DMS114 treated with DMSO at 0.1 percent for 48 hours (cell line): ENCODE measurements at regions not wholly inside any gene's neighbourhood (a gene's known extent, or its start where the extent isn't known, plus 50 kb on each side); places are given as distances from the start of the nearest gene placed in this dataset.

Experiments
- DNase-seq: peaks from one replicate; lab custom pipeline; 2025; ENCODE audit not compliant: unreplicated experiment; lab: John Stamatoyannopoulos, UW

GRCh38 chr1:193988885-193989284 is 802.5 kb upstream of the B3GALT2 start:
- DNase-seq = no peak

GRCh38 chr1:193979219-193979618 is 792.8 kb upstream of the B3GALT2 start:
- no peak for DNase-seq

GRCh38 chr1:193974286-193974798 is 787.9 kb upstream of the B3GALT2 start:
- no peak for DNase-seq

- DNase-seq = no peak
Measured at GRCh38 chr1:193973428-193973827, 787.0 kb upstream of the B3GALT2 start.

GRCh38 chr1:193971595-193971994 is 785.2 kb upstream of the B3GALT2 start:
- DNase-seq = no peak

- DNase-seq = no peak
Measured at GRCh38 chr1:193960499-193960898, 774.1 kb upstream of the B3GALT2 start.

- no peak for DNase-seq
Measured at GRCh38 chr1:193960040-193960439, 773.6 kb upstream of the B3GALT2 start.

GRCh38 chr1:193957556-193958095 is 771.2 kb upstream of the B3GALT2 start:
- no peak for DNase-seq

GRCh38 chr1:193952778-193953374 is 766.5 kb upstream of the B3GALT2 start:
- DNase-seq = no peak

- no peak for DNase-seq
Measured at GRCh38 chr1:193951984-193952383, 765.6 kb upstream of the B3GALT2 start.

GRCh38 chr1:193944454-193944853 is 758.0 kb upstream of the B3GALT2 start:
- no peak for DNase-seq

GRCh38 chr1:193940176-193940575 is 753.8 kb upstream of the B3GALT2 start:
- no peak for DNase-seq

GRCh38 chr1:193939585-193939984 is 753.2 kb upstream of the B3GALT2 start:
- DNase-seq = no peak

- DNase-seq = no peak
Measured at GRCh38 chr1:193937308-193937707, 750.9 kb upstream of the B3GALT2 start.

- no peak for DNase-seq
Measured at GRCh38 chr1:193932979-193933378, 746.6 kb upstream of the B3GALT2 start.

GRCh38 chr1:193931356-193931755 is 744.9 kb upstream of the B3GALT2 start:
- DNase-seq = no peak

- DNase-seq = no peak
Measured at GRCh38 chr1:193929374-193930033, 743.1 kb upstream of the B3GALT2 start.

- DNase-seq = no peak
Measured at GRCh38 chr1:193927550-193927949, 741.1 kb upstream of the B3GALT2 start.

GRCh38 chr1:193926956-193927355 is 740.5 kb upstream of the B3GALT2 start:
- DNase-seq = no peak

GRCh38 chr1:193919827-193920226 is 733.4 kb upstream of the B3GALT2 start:
- no peak for DNase-seq

- no peak for DNase-seq
Measured at GRCh38 chr1:193916452-193916851, 730.0 kb upstream of the B3GALT2 start.

GRCh38 chr1:193914871-193915270 is 728.5 kb upstream of the B3GALT2 start:
- DNase-seq = no peak
